Aorta (tissue), 5 donors: ENCODE measurements at regions not wholly inside any gene's neighbourhood (a gene's known extent, or its start where the extent isn't known, plus 50 kb on each side); places are given as distances from the start of the nearest gene placed in this dataset.

Experiments
- ATAC-seq: fragments of 200-7000 bp; cut with Tn5 transposase; one replicate; pipeline ENCODE4 v1.9.1; 2022; ENCODE audit warnings: moderate library complexity; ENCODE audit not compliant: low FRiP score
- DNase-seq, 2 donors: peaks; one replicate each; pipeline ENCODE4 v3.0.0-alpha.2; 2020
- H3K27ac ChIP-seq, 2 donors: one replicate each; pipeline ENCODE4 v1.5.1; 2013; ENCODE audit warnings: low read length in 2 of 2, mild to moderate bottlenecking in 2 of 2, moderate library complexity in 2 of 2, control low read depth in 1 of 2, inconsistent platforms in 1 of 2, low read depth in 1 of 2
- H3K27me3 ChIP-seq, 2 donors: one replicate each; pipeline ENCODE4 v1.6.1; 2013; ENCODE audit warnings: control low read depth in 1 of 2, low read length in 1 of 2, mild to moderate bottlenecking in 1 of 2, moderate library complexity in 1 of 2; ENCODE audit not compliant: insufficient read depth in 2 of 2, control insufficient read depth in 1 of 2
- H3K36me3 ChIP-seq, 2 donors: one replicate each; pipeline ENCODE4 v1.6.1; 2013; ENCODE audit warnings: control low read depth in 1 of 2, low read length in 1 of 2, mild to moderate bottlenecking in 1 of 2; ENCODE audit not compliant: insufficient read depth in 2 of 2, control insufficient read depth in 1 of 2
- H3K4me1 ChIP-seq, 2 donors: one replicate each; pipeline ENCODE4 v1.6.1; 2013; ENCODE audit warnings: low read length in 2 of 2, control low read depth in 1 of 2, mild to moderate bottlenecking in 1 of 2, moderate library complexity in 1 of 2; ENCODE audit not compliant: insufficient read depth in 2 of 2, control insufficient read depth in 1 of 2
- H3K4me3 ChIP-seq, 2 donors: one replicate each; pipeline ENCODE4 v1.5.1; 2013; ENCODE audit warnings: low read length in 2 of 2, control low read depth in 1 of 2, mild to moderate bottlenecking in 1 of 2
- H3K9me3 ChIP-seq: one replicate; pipeline ENCODE4 v1.6.1; 2013; ENCODE audit warnings: mild to moderate bottlenecking, low read length; ENCODE audit not compliant: control insufficient read depth
- WGBS, 2 donors: extraction: QIAGEN DNeasy Blood & Tissue Kit; methylation state at CpG; one replicate each; pipeline ENCODE4 v1.1.7; 2013; 5-methylcytosine and 5-hydroxymethylcytosine counted together
- intact Hi-C, 2 donors: fragments of 100-400 bp; cut with DNase I; formaldehyde crosslinking; loops; one replicate each; pipeline versions ENCODE4 v1.14.2 to v1.15.0; 2022
- donor health status: healthy with polysubstance abuse.
- donor health status: Bipolar disorder and iron deficiency.
- donor health status: DM: no; HTN: no; CAD: no.
- donor health status: DM: no; HTN: no; CAD: no.
- donor health status: DM: yes; HTN: yes; CAD: no.

GRCh38 chr11:115653076-115653475 lies 148.9 kb upstream of the CADM1 start:
- intact Hi-C loops, result no loop called here
- 93 to 94% methylated on average over 1 of the region's 1 CpG for WGBS, 2 donors
- H3K9me3 ChIP-seq, result no peaks in the 10 kb centered on the region

GRCh38 chr11:115652496-115652895 lies 148.3 kb upstream of the CADM1 start:
- ATAC-seq (no peak), DNase-seq (no peak)
- intact Hi-C loops, result no loop called here
- H3K27ac ChIP-seq, result no peak overlapping the region
- H3K36me3 ChIP-seq, result no peaks in the 10 kb centered on the region
- 72 to 75% methylated on average over 8 of the region's 8 CpGs for WGBS, 2 donors
- no peak overlapping the region for H3K4me3 ChIP-seq
- no peaks in the 10 kb centered on the region for H3K9me3 ChIP-seq
- no peaks in the 10 kb centered on the region for H3K27me3 ChIP-seq
- no peaks in the 10 kb centered on the region for H3K4me1 ChIP-seq

More at GRCh38 chr11:115653076-115653475, 148.9 kb upstream of the CADM1 start:
- H3K27me3 ChIP-seq, result no peaks in the 10 kb centered on the region
- H3K4me3 ChIP-seq, result no peak overlapping the region
- no peak for DNase-seq
- no peaks in the 10 kb centered on the region for H3K4me1 ChIP-seq
- H3K36me3 ChIP-seq, result no peaks in the 10 kb centered on the region
- H3K27ac ChIP-seq, result no peak overlapping the region
- ATAC-seq, result no peak

GRCh38 chr11:115652094-115652493 lies 147.9 kb upstream of the CADM1 start:
- no peaks in the 10 kb centered on the region for H3K27me3 ChIP-seq
- DNase-seq (no peak), ATAC-seq (no peak)
- intact Hi-C loops, result no loop called here
- H3K4me1 ChIP-seq, result no peaks in the 10 kb centered on the region
- no peak overlapping the region for H3K4me3 ChIP-seq
- no peak overlapping the region for H3K27ac ChIP-seq
- WGBS, 2 donors, result 39 to 52% methylated on average over 1 of the region's 1 CpG
- no peaks in the 10 kb centered on the region for H3K36me3 ChIP-seq
- H3K9me3 ChIP-seq, result no peaks in the 10 kb centered on the region

- Histone ChIP-seq H3K4me1 (no peaks in the 10 kb centered on the region), H3K4me3 (no peak overlapping the region), H3K27ac (no peak overlapping the region), H3K9me3 (no peaks in the 10 kb centered on the region), H3K27me3 (no peaks in the 10 kb centered on the region), H3K36me3 (no peaks in the 10 kb centered on the region)
- DNase-seq, result no peak
- WGBS, 2 donors, result 62 to 77% methylated on average over 5 of the region's 5 CpGs
- no peak for ATAC-seq
- intact Hi-C loops, result no loop called here
These were observed 145.2 kb upstream of the CADM1 start for GRCh38 chr11:115649461-115649860.

GRCh38 chr11:115645631-115646317 lies 141.6 kb upstream of the CADM1 start:
- 30 to 42% methylated on average over 28 of the region's 28 CpGs for WGBS, 2 donors
- no peaks in the 10 kb centered on the region for H3K36me3 ChIP-seq
- no peak overlapping the region for H3K27ac ChIP-seq
- no peak for ATAC-seq
- intact Hi-C loops, result no loop called here
- no peaks in the 10 kb centered on the region for H3K4me1 ChIP-seq
- no peaks in the 10 kb centered on the region for H3K27me3 ChIP-seq
- DNase-seq, result peak in 1 of 2 donors; percentile 51
- H3K9me3 ChIP-seq, result no peaks in the 10 kb centered on the region
- H3K4me3 ChIP-seq, result no peak overlapping the region

GRCh38 chr11:115644856-115645255 lies 140.6 kb upstream of the CADM1 start:
- Histone ChIP-seq H3K36me3 (no peaks in the 10 kb centered on the region), H3K9me3 (no peaks in the 10 kb centered on the region), H3K4me1 (no peaks in the 10 kb centered on the region), H3K27me3 (no peaks in the 10 kb centered on the region), H3K27ac (no peak overlapping the region), H3K4me3 (no peak overlapping the region)
- intact Hi-C loops, result no loop called here
- WGBS, 2 donors, result 44 to 64% methylated on average over 4 of the region's 4 CpGs
- no peak for ATAC-seq
- DNase-seq, result no peak

- intact Hi-C loops, result no loop called here
- Histone ChIP-seq H3K4me1 (no peaks in the 10 kb centered on the region), H3K36me3 (no peaks in the 10 kb centered on the region), H3K27me3 (no peaks in the 10 kb centered on the region), H3K9me3 (peaks cover 1% of the 10 kb centered on the region), H3K27ac (no peak overlapping the region), H3K4me3 (no peak overlapping the region)
- WGBS, 2 donors, result 51 to 53% methylated on average over 12 of the region's 12 CpGs
- DNase-seq, result no peak
- ATAC-seq, result no peak
These were observed 139.5 kb upstream of the CADM1 start for GRCh38 chr11:115643549-115644270.

- H3K27me3 ChIP-seq, result no peaks in the 10 kb centered on the region
- H3K9me3 ChIP-seq, result peaks cover 1% of the 10 kb centered on the region
- H3K36me3 ChIP-seq, result no peaks in the 10 kb centered on the region
- H3K27ac ChIP-seq, result no peak overlapping the region
- intact Hi-C loops, result no loop called here
- DNase-seq (no peak), ATAC-seq (no peak)
- WGBS, 2 donors, result 78 to 86% methylated on average over 4 of the region's 4 CpGs
- no peak overlapping the region for H3K4me3 ChIP-seq
- no peaks in the 10 kb centered on the region for H3K4me1 ChIP-seq
These were observed 138.4 kb upstream of the CADM1 start for GRCh38 chr11:115642660-115643059.
